IMR-90 (cell line): ENCODE measurements at regions not wholly inside any gene's neighbourhood (a gene's known extent, or its start where the extent isn't known, plus 50 kb on each side); places are given as distances from the start of the nearest gene placed in this dataset.

Experiments used
- ATAC-seq: fragments of 200-7000 bp; cut with Tn5 transposase; 2 replicates; pipeline ENCODE4 v1.9.1; 2020; ENCODE audit warnings: low read depth, mild to moderate bottlenecking, moderate library complexity
- BruUV-seq: library from RNA; stranded (reverse); fragments of 400-500 nt; replicated peaks from 2 replicates; lab custom pipeline; 2021; lab: Mats Ljungman, UMichigan
- CTCF ChIA-PET: fragments of 300-600 bp; formaldehyde crosslinking; extraction: SDS; loops from one replicate; lab custom pipeline; 2021; ENCODE audit warnings: antibody characterized with exemption; lab: Yijun Ruan, JAX
- POLR2A ChIA-PET: fragments of 300-600 bp; sonication (Branson Sonifier 250); formaldehyde crosslinking; loops from one replicate; lab custom pipeline; 2022; ENCODE audit warnings: antibody characterized with exemption; ENCODE audit not compliant: unreplicated experiment; lab: Charles Lee
- DNase-seq: peaks from one replicate; pipeline ENCODE4 v3.0.0; 2013
- H2AFZ ChIP-seq: replicated peaks from 2 replicates; pipeline ENCODE3; 2013; ENCODE audit warnings: low read length, mild to moderate bottlenecking; ENCODE audit not compliant: poor library complexity
- H2AK5ac ChIP-seq: 2 replicates; pipeline ENCODE4 v1.6.1; 2013; ENCODE audit warnings: low read depth, low read length, inconsistent platforms
- H2AK9ac ChIP-seq: replicated peaks from 2 replicates; pipeline ENCODE3; 2013; ENCODE audit warnings: mild to moderate bottlenecking, low read depth, low read length, moderate library complexity; ENCODE audit not compliant: poor library complexity
- H2BK120ac ChIP-seq: 2 replicates; pipeline ENCODE4 v1.6.1; 2013; ENCODE audit warnings: low read depth, low read length, inconsistent platforms
- H2BK15ac ChIP-seq: 3 replicates; pipeline ENCODE4 v1.6.1; 2013; ENCODE audit warnings: low read depth, low read length, inconsistent platforms
- H2BK20ac ChIP-seq: 2 replicates; pipeline ENCODE4 v1.6.1; 2013; ENCODE audit warnings: low read depth, mild to moderate bottlenecking, inconsistent platforms, low read length, moderate library complexity
- H2BK5ac ChIP-seq: 2 replicates; pipeline ENCODE4 v1.6.1; 2013; ENCODE audit warnings: mild to moderate bottlenecking, low read depth, low read length, inconsistent platforms; ENCODE audit not compliant: poor library complexity, severe bottlenecking
- H3K14ac ChIP-seq: replicated peaks from 2 replicates; pipeline ENCODE4 v1.6.1; 2013; ENCODE audit warnings: low read depth, low read length, inconsistent platforms
- H3K18ac ChIP-seq: 2 replicates; pipeline ENCODE4 v1.6.1; 2013; ENCODE audit warnings: low read depth, low read length, control low read depth
- H3K23ac ChIP-seq: 2 replicates; pipeline ENCODE4 v1.6.1; 2013; ENCODE audit warnings: low read depth, low read length, inconsistent platforms
- H3K27ac ChIP-seq: 2 replicates; pipeline ENCODE4 v1.5.1; 2013; ENCODE audit warnings: mild to moderate bottlenecking, control low read depth, low read length; ENCODE audit not compliant: insufficient read depth
- H3K27me3 ChIP-seq: 2 replicates; pipeline ENCODE4 v1.6.1; 2013; ENCODE audit warnings: low read length; ENCODE audit not compliant: control insufficient read depth, insufficient read depth
- H3K36me3 ChIP-seq: 2 replicates; pipeline ENCODE4 v1.6.1; 2013; ENCODE audit warnings: low read length, mixed read lengths; ENCODE audit not compliant: control insufficient read depth, insufficient read depth
- H3K4ac ChIP-seq: 2 replicates; pipeline ENCODE4 v1.6.1; 2013; ENCODE audit warnings: low read depth, low read length, inconsistent platforms
- H3K4me1 ChIP-seq: 2 replicates; pipeline ENCODE4 v1.6.1; 2013; ENCODE audit warnings: low read length, mixed read lengths; ENCODE audit not compliant: control insufficient read depth, insufficient read depth
- H3K4me2 ChIP-seq: 2 replicates; pipeline ENCODE4 v1.6.1; 2013; ENCODE audit warnings: low read depth, mild to moderate bottlenecking, control low read depth, low read length, moderate library complexity
- H3K4me3 ChIP-seq: 2 replicates; pipeline ENCODE4 v1.5.1; 2013; ENCODE audit warnings: low read depth, mild to moderate bottlenecking, control low read depth, low read length, moderate library complexity; ENCODE audit not compliant: insufficient read depth
- H3K56ac ChIP-seq: 2 replicates; pipeline ENCODE4 v1.6.1; 2013; ENCODE audit warnings: low read length, inconsistent platforms; ENCODE audit not compliant: insufficient read depth; ENCODE audit errors: extremely low read depth
- H3K79me1 ChIP-seq, 2 experiments: 2 replicates each; pipeline ENCODE4 v1.6.1; 2013; ENCODE audit warnings: low read length in 2 of 2, inconsistent platforms in 1 of 2, low read depth in 1 of 2
- H3K9ac ChIP-seq: 2 replicates; pipeline ENCODE4 v1.6.1; 2013; ENCODE audit warnings: low read depth, low read length, control low read depth
- H3K9me1 ChIP-seq: 2 replicates; pipeline ENCODE4 v1.6.1; 2013; ENCODE audit warnings: low read length, inconsistent platforms; ENCODE audit not compliant: insufficient read depth
- H3K9me3 ChIP-seq: 2 replicates; pipeline ENCODE4 v1.6.1; 2013; ENCODE audit warnings: low read length; ENCODE audit not compliant: control insufficient read depth, insufficient read depth
- H4K20me1 ChIP-seq: 2 replicates; pipeline ENCODE4 v1.6.1; 2013; ENCODE audit warnings: low read length, inconsistent platforms; ENCODE audit not compliant: insufficient read depth
- H4K5ac ChIP-seq: 2 replicates; pipeline ENCODE4 v1.6.1; 2013; ENCODE audit warnings: mild to moderate bottlenecking, low read depth, low read length, control low read depth
- H4K8ac ChIP-seq, 2 experiments: 2 replicates each; pipeline ENCODE4 v1.6.1; 2013; ENCODE audit warnings: low read depth in 2 of 2, low read length in 2 of 2, control low read depth in 1 of 2, inconsistent platforms in 1 of 2
- H4K91ac ChIP-seq: 2 replicates; pipeline ENCODE4 v1.6.1; 2013; ENCODE audit warnings: low read depth, low read length, inconsistent platforms; ENCODE audit not compliant: insufficient read depth
- BHLHE40 ChIP-seq: fragments of 150-350 bp; IDR thresholded peaks from 2 replicates; pipeline ENCODE4 v1.6.1; 2016; ENCODE audit warnings: mild to moderate bottlenecking, low read depth, low read length
- CEBPB ChIP-seq: IDR thresholded peaks from 2 replicates; pipeline ENCODE4 v1.6.1; 2012; ENCODE audit warnings: low read depth, low read length, improper control_type of control experiment
- CHD1 ChIP-seq: IDR thresholded peaks from 2 replicates; pipeline ENCODE4 v1.6.1; 2012; ENCODE audit warnings: low read depth, low read length, improper control_type of control experiment
- CTCF ChIP-seq: conservative IDR thresholded peaks from 2 replicates; pipeline ENCODE4 v1.5.1; 2012; ENCODE audit warnings: mild to moderate bottlenecking, low read depth, low read length, improper control_type of control experiment
- FOS ChIP-seq: fragments of 150-350 bp; IDR thresholded peaks from 2 replicates; pipeline ENCODE4 v1.6.1; 2016; ENCODE audit warnings: low read depth, low read length
- MAFK ChIP-seq: IDR thresholded peaks from 2 replicates; pipeline ENCODE4 v1.6.1; 2012; ENCODE audit warnings: low read depth, low read length, improper control_type of control experiment
- MAZ ChIP-seq: IDR thresholded peaks from 2 replicates; pipeline ENCODE4 v1.6.1; 2012; ENCODE audit warnings: low read depth, mild to moderate bottlenecking, low read length, improper control_type of control experiment, moderate library complexity, borderline replicate concordance
- MXI1 ChIP-seq: IDR thresholded peaks from 2 replicates; pipeline ENCODE4 v1.6.1; 2012; ENCODE audit warnings: low read depth, mild to moderate bottlenecking, low read length, moderate library complexity, borderline replicate concordance
- NFE2L2 ChIP-seq: fragments of 150-350 bp; IDR thresholded peaks from 2 replicates; pipeline ENCODE4 v1.6.1; 2016; ENCODE audit warnings: low read depth, mild to moderate bottlenecking, low read length
- POLR2A ChIP-seq: IDR thresholded peaks from 2 replicates; pipeline ENCODE4 v1.6.1; 2012; ENCODE audit warnings: mild to moderate bottlenecking, low read depth, low read length
- RAD21 ChIP-seq: IDR thresholded peaks from 2 replicates; pipeline ENCODE4 v1.6.1; 2012; ENCODE audit warnings: low read length, improper control_type of control experiment
- RCOR1 ChIP-seq: IDR thresholded peaks from 2 replicates; pipeline ENCODE4 v1.6.1; 2012; ENCODE audit warnings: mild to moderate bottlenecking, low read length, improper control_type of control experiment; ENCODE audit not compliant: insufficient replicate concordance
- RFX5 ChIP-seq: IDR thresholded peaks from 2 replicates; pipeline ENCODE4 v1.8.0; 2012; ENCODE audit warnings: low read depth, mild to moderate bottlenecking, low read length, moderate library complexity
- SMC3 ChIP-seq: fragments of 150-350 bp; IDR thresholded peaks from 2 replicates; pipeline ENCODE4 v1.6.1; 2016; ENCODE audit warnings: low read depth, mild to moderate bottlenecking, antibody characterized with exemption, low read length, moderate library complexity
- WGBS, 2 experiments: methylation state at CpG; one replicate each; pipeline versions ENCODE4 v1.1.5 to v1.1.7; 2013; ENCODE audit warnings: missing lambda C conversion rate in 2 of 2; ENCODE audit not compliant: insufficient read length in 1 of 2; ENCODE audit errors: extremely low coverage in 2 of 2; 5-methylcytosine and 5-hydroxymethylcytosine counted together
- dilution Hi-C: fragments of 300-500 bp; cut with HindIII; formaldehyde crosslinking; loops from one replicate; pipeline ENCODE4 v1.14.3; 2018; ENCODE audit warnings: low sequenced_read_pairs; ENCODE audit not compliant: unreplicated experiment
- in situ Hi-C: fragments of 300-500 bp; cut with MboI; formaldehyde crosslinking; loops from 3 replicates; pipeline ENCODE4 v1.14.3; 2019; ENCODE audit warnings: low sequenced_read_pairs, inconsistent platforms, mixed read lengths
- intact Hi-C: fragments of 100-400 bp; cut with micrococcal nuclease; formaldehyde crosslinking; loops from 2 replicates; pipeline ENCODE4 v1.10.0; 2022
- TF ChIP-seq, protein P1 (sequence below): fragments of 150-350 bp; IDR thresholded peaks from 2 replicates; pipeline ENCODE4 v1.6.1; 2016; ENCODE audit warnings: low read depth, mild to moderate bottlenecking, low read length, moderate library complexity, borderline replicate concordance
- TF ChIP-seq, protein P2 (sequence below): fragments of 150-350 bp; IDR thresholded peaks from 2 replicates; pipeline ENCODE4 v1.6.1; 2017; ENCODE audit warnings: mild to moderate bottlenecking, antibody characterized with exemption, low read length, low read depth

- no peak overlapping the region for H3K4ac ChIP-seq
- ATAC-seq: no peak
- H3K36me3 ChIP-seq: no peaks in the 10 kb centered on the region
- H3K23ac ChIP-seq: no peak overlapping the region
- dilution Hi-C loops: no loop called here
- no peak overlapping the region for H4K8ac ChIP-seq
- no peak overlapping the region for H3K4me2 ChIP-seq
- H3K18ac ChIP-seq: no peak overlapping the region
- H4K91ac ChIP-seq: no peak overlapping the region
- H2BK5ac ChIP-seq: no peak overlapping the region
- intact Hi-C loops: no loop called here
- H2BK120ac ChIP-seq: no peak overlapping the region
- WGBS, 2 experiments: 91% methylated on average over 11 of the region's 23 CpGs; no CpG with 5 or more reads in 1 of the 2 experiments
- H3K4me1 ChIP-seq: no peaks in the 10 kb centered on the region
- no peaks in the 10 kb centered on the region for H4K20me1 ChIP-seq
- H2AFZ ChIP-seq: no peak overlapping the region
- H3K56ac ChIP-seq: no peak overlapping the region
- no peak overlapping the region for H4K5ac ChIP-seq
- no peaks in the 10 kb centered on the region for H3K79me1 ChIP-seq
- H3K9me1 ChIP-seq: no peaks in the 10 kb centered on the region
- DNase-seq: no peak
- no peak overlapping the region for H2BK20ac ChIP-seq
- H3K9ac ChIP-seq: no peak overlapping the region
- H2BK15ac ChIP-seq: no peak overlapping the region
- H2AK9ac ChIP-seq: no peak overlapping the region
- no TSS peak for BruUV-seq
- ChIA-PET POLR2A (no interaction called here), CTCF (no interaction called here)
- H3K27me3 ChIP-seq: no peaks in the 10 kb centered on the region
- H3K9me3 ChIP-seq: peaks cover 10% of the 10 kb centered on the region
- no peak overlapping the region for H3K14ac ChIP-seq
- no peak overlapping the region for H3K4me3 ChIP-seq
- H2AK5ac ChIP-seq: no peak overlapping the region
- TF ChIP-seq BHLHE40 (no peak), RFX5 (no peak), CTCF (no peak), CEBPB (no peak), POLR2A (no peak), FOS (no peak), CHD1 (no peak), MAZ (no peak), RAD21 (no peak), MXI1 (no peak), NFE2L2 (no peak), SMC3 (no peak), RCOR1 (no peak), MAFK (no peak)
- TF ChIP-seq, protein P1, sequence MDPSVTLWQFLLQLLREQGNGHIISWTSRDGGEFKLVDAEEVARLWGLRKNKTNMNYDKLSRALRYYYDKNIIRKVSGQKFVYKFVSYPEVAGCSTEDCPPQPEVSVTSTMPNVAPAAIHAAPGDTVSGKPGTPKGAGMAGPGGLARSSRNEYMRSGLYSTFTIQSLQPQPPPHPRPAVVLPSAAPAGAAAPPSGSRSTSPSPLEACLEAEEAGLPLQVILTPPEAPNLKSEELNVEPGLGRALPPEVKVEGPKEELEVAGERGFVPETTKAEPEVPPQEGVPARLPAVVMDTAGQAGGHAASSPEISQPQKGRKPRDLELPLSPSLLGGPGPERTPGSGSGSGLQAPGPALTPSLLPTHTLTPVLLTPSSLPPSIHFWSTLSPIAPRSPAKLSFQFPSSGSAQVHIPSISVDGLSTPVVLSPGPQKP: no peak
- TF ChIP-seq, protein P2, sequence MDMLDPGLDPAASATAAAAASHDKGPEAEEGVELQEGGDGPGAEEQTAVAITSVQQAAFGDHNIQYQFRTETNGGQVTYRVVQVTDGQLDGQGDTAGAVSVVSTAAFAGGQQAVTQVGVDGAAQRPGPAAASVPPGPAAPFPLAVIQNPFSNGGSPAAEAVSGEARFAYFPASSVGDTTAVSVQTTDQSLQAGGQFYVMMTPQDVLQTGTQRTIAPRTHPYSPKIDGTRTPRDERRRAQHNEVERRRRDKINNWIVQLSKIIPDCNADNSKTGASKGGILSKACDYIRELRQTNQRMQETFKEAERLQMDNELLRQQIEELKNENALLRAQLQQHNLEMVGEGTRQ: no peak
- in situ Hi-C loops: no loop called here
- H3K27ac ChIP-seq: no peak overlapping the region
Measured at GRCh38 chr1:104072915-104073371, 323.2 kb downstream of the AMY1C start.
